Upper lobe of left lung (tissue), 6 donors: ENCODE measurements at regions not wholly inside any gene's neighbourhood (a gene's known extent, or its start where the extent isn't known, plus 50 kb on each side); places are given as distances from the start of the nearest gene placed in this dataset.

Experiments used
- ATAC-seq, 2 donors: fragments of 200-7000 bp; cut with Tn5 transposase; one replicate each; pipeline ENCODE4 v1.9.1; 2022; ENCODE audit warnings: mild to moderate bottlenecking in 2 of 2, moderate library complexity in 2 of 2; ENCODE audit not compliant: low FRiP score in 2 of 2
- DNase-seq, 2 donors: peaks; one replicate each; pipeline ENCODE4 v3.0.0-alpha.2; 2019 to 2020
- H3K27ac ChIP-seq, 4 donors: fragments of 200-600 bp; sonication (generic); one replicate each; pipeline ENCODE4 v1.5.1; 2016 to 2019
- H3K27me3 ChIP-seq, 4 donors: fragments of 200-600 bp; sonication (generic); one replicate each; pipeline ENCODE4 v1.5.1; 2017 to 2019
- H3K36me3 ChIP-seq, 4 donors: fragments of 200-600 bp; sonication (generic); one replicate each; pipeline ENCODE4 v1.5.1; 2016 to 2019
- H3K4me1 ChIP-seq, 4 donors: fragments of 200-600 bp; sonication (generic); one replicate each; pipeline ENCODE4 v1.5.1; 2018 to 2019
- H3K4me3 ChIP-seq, 4 donors: fragments of 200-600 bp; sonication (generic); one replicate each; pipeline ENCODE4 v1.5.1; 2017 to 2019; ENCODE audit warnings: mild to moderate bottlenecking in 2 of 4, moderate library complexity in 1 of 4
- H3K9me3 ChIP-seq, 4 donors: fragments of 200-600 bp; sonication (generic); one replicate each; pipeline ENCODE4 v1.5.1; 2018 to 2019
- EP300 ChIP-seq, 4 donors: sonication (generic); formaldehyde crosslinking; IDR thresholded peaks; one replicate each; pipeline ENCODE4 v1.5.1; 2017; ENCODE audit warnings: antibody characterized with exemption in 4 of 4, control low read depth in 2 of 4
- POLR2A ChIP-seq, 4 donors: fragments of 450-650 bp; IDR thresholded peaks; one replicate each; pipeline ENCODE4 v1.5.1; 2016 to 2017; ENCODE audit warnings: antibody characterized with exemption in 4 of 4, mild to moderate bottlenecking in 2 of 4
- POLR2AphosphoS5 ChIP-seq, 2 donors: sonication (generic); formaldehyde crosslinking; IDR thresholded peaks; one replicate each; pipeline ENCODE4 v1.5.1; 2017; ENCODE audit warnings: antibody characterized with exemption in 2 of 2
- WGBS, 2 donors: methylation state at CpG; one replicate each; pipeline ENCODE4 v1.1.5; 2017 to 2018; 5-methylcytosine and 5-hydroxymethylcytosine counted together
- TF ChIP-seq, protein P1 (sequence below), 6 experiments: fragments of 450-650 bp in 4 of 6; fragments of 200-600 bp in 2 of 6; sonication (generic) in 2 of 6; IDR thresholded peaks; one replicate each; pipeline ENCODE4 v1.5.1; 2016 to 2019; ENCODE audit warnings: antibody characterized with exemption in 6 of 6
- donor health status: DM: no; HTN: no; CAD: no; lungs with moderate emphysema.
- donor health status: DM: no; HTN: yes; CAD: no; lungs with severe emphysema.

DNA sequence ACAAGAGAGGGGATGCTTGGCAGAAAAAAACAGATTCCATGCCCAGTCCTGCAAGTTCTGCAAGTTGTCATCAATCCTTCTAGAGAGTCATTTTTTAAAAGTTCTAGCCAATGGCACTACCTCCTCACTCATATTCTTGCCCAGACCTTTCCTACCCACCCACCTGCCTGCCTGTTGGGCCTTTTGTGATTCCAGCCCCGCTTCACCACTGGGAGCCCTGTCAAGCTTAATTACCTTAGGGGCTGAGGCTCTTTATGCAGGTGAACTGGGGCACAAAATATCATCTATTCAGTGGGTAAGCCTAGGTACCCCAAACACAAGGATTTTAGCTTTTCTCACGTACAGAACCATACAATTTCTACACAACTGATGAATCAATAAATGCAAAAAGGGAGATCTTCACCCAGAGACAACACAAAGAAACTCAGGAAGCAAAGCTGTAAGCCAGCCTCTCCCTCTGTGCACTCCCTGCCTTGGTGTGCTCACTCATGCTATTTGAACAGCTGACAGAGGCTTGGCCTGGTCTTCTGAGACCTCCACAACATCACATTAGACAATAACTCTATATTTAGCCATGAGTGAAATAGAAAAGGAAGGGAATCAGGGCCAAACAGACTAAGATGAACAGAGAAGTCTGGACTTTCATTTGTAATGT is 222.6 kb downstream of the HTR7 start:
- H3K9me3 ChIP-seq: no peaks in the 10 kb centered on the region
- DNase-seq (no peak), ATAC-seq (no peak)
- H3K4me3 ChIP-seq: no peak overlapping the region
- H3K4me1 ChIP-seq: no peaks in the 10 kb centered on the region
- H3K27me3 ChIP-seq: no peaks in the 10 kb centered on the region
- WGBS, 2 donors: 69 to 73% methylated on average over 2 of the region's 2 CpGs
- TF ChIP-seq, protein P1, sequence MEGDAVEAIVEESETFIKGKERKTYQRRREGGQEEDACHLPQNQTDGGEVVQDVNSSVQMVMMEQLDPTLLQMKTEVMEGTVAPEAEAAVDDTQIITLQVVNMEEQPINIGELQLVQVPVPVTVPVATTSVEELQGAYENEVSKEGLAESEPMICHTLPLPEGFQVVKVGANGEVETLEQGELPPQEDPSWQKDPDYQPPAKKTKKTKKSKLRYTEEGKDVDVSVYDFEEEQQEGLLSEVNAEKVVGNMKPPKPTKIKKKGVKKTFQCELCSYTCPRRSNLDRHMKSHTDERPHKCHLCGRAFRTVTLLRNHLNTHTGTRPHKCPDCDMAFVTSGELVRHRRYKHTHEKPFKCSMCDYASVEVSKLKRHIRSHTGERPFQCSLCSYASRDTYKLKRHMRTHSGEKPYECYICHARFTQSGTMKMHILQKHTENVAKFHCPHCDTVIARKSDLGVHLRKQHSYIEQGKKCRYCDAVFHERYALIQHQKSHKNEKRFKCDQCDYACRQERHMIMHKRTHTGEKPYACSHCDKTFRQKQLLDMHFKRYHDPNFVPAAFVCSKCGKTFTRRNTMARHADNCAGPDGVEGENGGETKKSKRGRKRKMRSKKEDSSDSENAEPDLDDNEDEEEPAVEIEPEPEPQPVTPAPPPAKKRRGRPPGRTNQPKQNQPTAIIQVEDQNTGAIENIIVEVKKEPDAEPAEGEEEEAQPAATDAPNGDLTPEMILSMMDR (IDR thresholded peaks at IDR 0.05): no peak
- TF ChIP-seq POLR2AphosphoS5 (IDR thresholded peaks at IDR 0.05) (no peak), EP300 (IDR thresholded peaks at IDR 0.05) (no peak), POLR2A (IDR thresholded peaks at IDR 0.05) (no peak)
- no peaks in the 10 kb centered on the region for H3K36me3 ChIP-seq
- no peak overlapping the region for H3K27ac ChIP-seq

- TF ChIP-seq, protein P1 (IDR thresholded peaks at IDR 0.05): no peak
These were observed 217.1 kb downstream of the HTR7 start for GRCh38 chr10:90640756-90641155.

GRCh38 chr10:90641731-90642130 is 216.1 kb downstream of the HTR7 start:
- Histone ChIP-seq H3K27me3 (no peaks in the 10 kb centered on the region), H3K4me1 (peaks cover 0 to 27% (median 9%) of the 10 kb centered on the region in 4 donors), H3K27ac (no peak overlapping the region), H3K36me3 (no peaks in the 10 kb centered on the region), H3K9me3 (no peaks in the 10 kb centered on the region), H3K4me3 (no peak overlapping the region)
- ATAC-seq: no peak
- WGBS, 2 donors: 56 to 64% methylated on average over 4 of the region's 4 CpGs
- TF ChIP-seq, protein P1 (IDR thresholded peaks at IDR 0.05): no peak
- TF ChIP-seq EP300 (IDR thresholded peaks at IDR 0.05) (no peak), POLR2AphosphoS5 (IDR thresholded peaks at IDR 0.05) (no peak), POLR2A (IDR thresholded peaks at IDR 0.05) (no peak)
- no peak for DNase-seq

More at GRCh38 chr10:90640756-90641155, 217.1 kb downstream of the HTR7 start:
- peaks cover 0 to 27% (median 9%) of the 10 kb centered on the region in 4 donors for H3K4me1 ChIP-seq
- H3K4me3 ChIP-seq: no peak overlapping the region
- H3K9me3 ChIP-seq: no peaks in the 10 kb centered on the region
- no peaks in the 10 kb centered on the region for H3K36me3 ChIP-seq
- DNase-seq (no peak), ATAC-seq (no peak)
- no peaks in the 10 kb centered on the region for H3K27me3 ChIP-seq
- 81 to 88% methylated on average over 2 of the region's 2 CpGs for WGBS, 2 donors
- H3K27ac ChIP-seq: no peak overlapping the region

DNA sequence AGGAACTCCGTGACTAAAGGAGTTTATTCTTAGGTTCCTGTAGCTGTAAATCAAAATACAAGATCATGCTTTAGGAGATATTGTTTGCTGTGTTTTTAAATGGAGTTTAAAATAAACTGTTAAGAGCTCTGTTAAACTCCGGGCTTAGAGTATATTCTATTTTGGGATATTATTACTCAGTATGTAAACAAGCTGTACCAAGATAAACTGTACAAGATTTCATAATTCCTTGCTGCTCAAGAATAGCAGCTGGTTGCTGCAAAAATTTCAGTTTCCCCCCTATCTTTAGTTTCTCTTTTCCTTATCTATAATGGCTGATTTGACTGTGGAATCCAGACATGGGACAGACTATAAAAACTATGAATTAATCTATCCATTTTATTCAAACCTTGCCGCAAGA is 215.7 kb downstream of the HTR7 start:
- peaks cover 0 to 27% (median 9%) of the 10 kb centered on the region in 4 donors for H3K4me1 ChIP-seq
- no peak for DNase-seq
- no peaks in the 10 kb centered on the region for H3K36me3 ChIP-seq
- no peak overlapping the region for H3K4me3 ChIP-seq
- H3K27ac ChIP-seq: no peak overlapping the region
- TF ChIP-seq POLR2AphosphoS5 (IDR thresholded peaks at IDR 0.05) (no peak), EP300 (IDR thresholded peaks at IDR 0.05) (no peak), POLR2A (IDR thresholded peaks at IDR 0.05) (no peak)
- TF ChIP-seq, protein P1 (IDR thresholded peaks at IDR 0.05): no peak
- no peaks in the 10 kb centered on the region for H3K27me3 ChIP-seq
- WGBS, 2 donors: 40 to 43% methylated on average over 3 of the region's 3 CpGs
- ATAC-seq: no peak
- no peaks in the 10 kb centered on the region for H3K9me3 ChIP-seq

- no peak for ATAC-seq
- TF ChIP-seq, protein P1 (IDR thresholded peaks at IDR 0.05): no peak
- no peak for TF ChIP-seq POLR2AphosphoS5 (IDR thresholded peaks at IDR 0.05)
- no peak for TF ChIP-seq POLR2A (IDR thresholded peaks at IDR 0.05)
- TF ChIP-seq EP300 (IDR thresholded peaks at IDR 0.05): no peak
These were observed 215.2 kb downstream of the HTR7 start for GRCh38 chr10:90642650-90643049.

More at GRCh38 chr10:90642650-90643049, 215.2 kb downstream of the HTR7 start:
- H3K36me3 ChIP-seq: no peaks in the 10 kb centered on the region
- no peak for DNase-seq
- no peak overlapping the region for H3K4me3 ChIP-seq
- H3K27ac ChIP-seq: no peak overlapping the region
- peaks cover 0 to 27% (median 9%) of the 10 kb centered on the region in 4 donors for H3K4me1 ChIP-seq
- WGBS, 2 donors: 48 to 50% methylated on average over 4 of the region's 4 CpGs
- no peaks in the 10 kb centered on the region for H3K9me3 ChIP-seq
- H3K27me3 ChIP-seq: no peaks in the 10 kb centered on the region
